ENCODE measurements at regions not wholly inside any gene's neighbourhood (a gene's known extent, or its start where the extent isn't known, plus 50 kb on each side); places are given as distances from the start of the nearest gene placed in this dataset.
"Not testable (repeated sequence)": the region's sequence is repeated elsewhere in the genome, so short reads cannot be mapped to it uniquely, and the experiment has no call there.

DNA sequence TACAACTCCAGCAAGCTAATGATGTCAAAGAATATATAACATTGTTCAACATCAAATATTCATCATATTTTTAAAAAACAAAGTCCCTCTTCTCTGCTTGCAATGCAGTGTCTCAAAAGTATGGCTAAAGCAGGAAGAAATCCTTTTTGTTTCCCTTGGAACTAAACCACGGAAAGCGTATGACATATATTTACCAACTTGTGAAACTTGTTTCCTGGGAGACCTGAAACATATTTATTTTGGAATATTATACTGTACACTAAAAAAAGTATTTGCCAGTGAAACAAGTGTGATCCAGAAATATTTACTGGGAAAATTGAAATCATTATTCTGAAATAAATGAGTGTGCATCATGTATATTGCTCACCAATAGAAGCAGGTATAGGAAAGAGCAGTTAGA lies 156.0 kb upstream of the ANKRD50 start:
- in situ Hi-C loops (cut with HindIII; ENCODE audit: low sequenced_read_pairs), result no loop called here
- DNase-seq (ENCODE audit: low spot score), result no peak

DNA sequence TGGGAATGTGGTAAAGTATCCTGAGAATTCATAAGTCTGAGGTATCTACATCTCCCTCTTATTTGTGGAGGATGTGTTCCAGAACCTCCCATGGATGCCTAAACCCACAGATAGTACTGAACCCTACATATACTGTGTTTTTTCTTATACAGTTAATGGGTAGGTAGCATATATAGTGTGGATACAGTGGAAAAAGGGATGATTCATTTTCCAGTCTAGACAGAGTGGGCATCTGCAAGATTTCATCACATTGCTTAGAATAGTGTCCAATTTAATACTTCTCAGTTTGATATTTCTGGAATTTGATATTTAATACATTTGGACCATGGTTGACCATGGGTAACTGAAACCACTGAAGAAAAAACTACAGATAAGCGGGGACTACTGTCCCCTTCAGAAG lies 155.0 kb upstream of the ANKRD50 start:
- no peak for DNase-seq (ENCODE audit: low spot score)
- in situ Hi-C loops (cut with HindIII; ENCODE audit: low sequenced_read_pairs), result no loop called here

DNA sequence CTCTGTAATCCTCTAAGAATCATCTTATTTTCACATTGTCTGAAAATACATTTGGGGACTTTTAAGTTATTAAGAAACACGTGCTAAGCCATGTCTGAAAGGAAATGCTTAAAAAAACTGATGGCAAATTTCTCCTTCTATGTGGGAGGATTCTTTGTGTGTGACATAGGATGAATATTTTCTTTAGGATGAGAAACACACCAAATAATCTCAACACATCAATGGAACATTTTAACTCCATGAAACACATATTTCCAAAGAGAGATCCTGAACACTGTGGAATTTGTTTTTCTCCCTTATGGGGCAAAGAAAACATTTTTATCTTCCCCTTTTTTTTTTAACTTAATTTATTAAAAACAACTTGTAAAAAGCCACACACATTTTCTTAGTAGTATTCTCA lies 153.8 kb upstream of the ANKRD50 start:
- in situ Hi-C loops (cut with HindIII; ENCODE audit: low sequenced_read_pairs), result no loop called here
- no peak for DNase-seq (ENCODE audit: low spot score)

DNA sequence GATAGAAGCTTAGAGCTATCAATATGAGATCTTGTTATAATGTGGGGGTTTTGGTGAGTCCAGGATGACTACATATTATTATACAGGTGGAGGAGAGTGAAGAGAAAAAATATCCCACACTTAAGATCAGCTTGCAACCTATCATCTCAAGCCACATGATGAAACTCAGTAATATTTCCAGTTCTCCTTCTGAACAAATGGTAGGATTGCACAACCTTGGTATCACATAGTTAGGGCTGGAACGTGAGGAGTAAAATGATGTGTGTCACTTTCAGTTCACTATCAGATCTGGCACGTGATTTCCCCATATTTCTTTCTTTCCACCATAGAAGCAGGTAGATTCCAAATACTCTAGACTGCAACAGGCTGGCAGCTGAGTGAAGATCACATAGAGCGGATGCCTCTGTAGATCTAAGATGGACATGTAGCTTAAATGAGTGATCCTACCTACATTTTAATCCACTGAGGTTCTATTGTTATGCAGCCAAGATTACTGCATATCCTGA lies 150.6 kb upstream of the ANKRD50 start:
- in situ Hi-C loops (cut with HindIII; ENCODE audit: low sequenced_read_pairs), result no loop called here
- no peak for DNase-seq (ENCODE audit: low spot score)

DNA sequence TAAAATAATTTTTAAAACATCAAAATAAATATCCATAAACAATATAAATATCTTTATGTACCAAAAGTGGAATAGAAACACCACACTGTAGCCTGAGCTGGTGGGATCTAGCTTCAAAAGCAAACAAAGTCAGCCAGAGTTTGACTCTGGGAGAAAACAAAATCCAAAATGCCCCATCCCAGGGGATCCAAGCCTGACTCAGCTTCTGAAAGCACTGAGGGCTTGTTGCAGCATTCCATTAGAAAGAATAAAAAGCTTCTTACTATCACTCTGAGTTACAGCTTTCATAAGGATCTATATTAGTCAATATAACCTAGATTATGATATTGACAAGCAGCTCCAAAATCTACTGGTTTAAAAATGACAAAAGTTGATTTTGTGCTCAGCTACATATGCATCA lies 149.7 kb upstream of the ANKRD50 start:
- DNase-seq (ENCODE audit: low spot score), result no peak
- in situ Hi-C loops (cut with HindIII; ENCODE audit: low sequenced_read_pairs), result no loop called here

DNA sequence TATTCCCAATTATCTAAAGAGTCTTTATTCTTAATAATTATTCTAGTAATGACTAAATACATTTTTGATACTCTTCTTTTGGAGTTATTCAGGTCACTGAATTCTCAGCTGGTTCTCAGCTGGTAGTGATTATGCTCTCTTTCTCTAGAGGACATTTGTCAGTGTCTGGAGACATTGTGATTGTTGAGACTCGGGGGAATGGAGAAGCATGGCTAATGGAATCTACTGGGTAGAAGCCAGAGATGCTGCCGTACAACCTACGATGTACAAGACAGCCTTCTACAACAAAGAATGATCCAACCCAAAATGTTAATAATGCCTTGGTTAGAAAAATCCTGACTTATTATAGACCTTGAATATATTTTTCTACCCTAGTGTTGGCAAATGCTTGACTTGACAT lies 149.2 kb upstream of the ANKRD50 start:
- in situ Hi-C loops (cut with HindIII; ENCODE audit: low sequenced_read_pairs), result no loop called here
- DNase-seq (ENCODE audit: low spot score), result no peak

DNA sequence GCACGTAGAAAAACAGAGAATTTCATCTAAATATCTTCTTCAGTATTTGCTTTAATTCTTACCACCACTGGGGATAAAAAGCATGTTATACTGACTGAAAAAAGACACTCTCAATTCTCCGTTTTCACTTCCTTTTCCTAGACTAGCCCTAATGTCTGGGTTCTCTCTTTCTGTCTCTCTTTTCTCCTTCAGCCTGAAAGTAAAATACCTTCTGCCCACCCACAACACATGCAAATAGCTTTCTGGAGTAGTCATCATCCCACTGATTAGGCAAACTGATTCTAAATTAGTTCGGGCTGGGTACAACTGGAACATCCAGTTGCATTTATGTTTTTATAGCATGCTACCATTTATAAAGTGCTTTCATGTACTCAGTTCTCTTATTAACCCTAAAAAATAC lies 142.4 kb upstream of the ANKRD50 start:
- in situ Hi-C loops (cut with HindIII; ENCODE audit: low sequenced_read_pairs), result no loop called here
- DNase-seq (ENCODE audit: low spot score), result no peak

DNA sequence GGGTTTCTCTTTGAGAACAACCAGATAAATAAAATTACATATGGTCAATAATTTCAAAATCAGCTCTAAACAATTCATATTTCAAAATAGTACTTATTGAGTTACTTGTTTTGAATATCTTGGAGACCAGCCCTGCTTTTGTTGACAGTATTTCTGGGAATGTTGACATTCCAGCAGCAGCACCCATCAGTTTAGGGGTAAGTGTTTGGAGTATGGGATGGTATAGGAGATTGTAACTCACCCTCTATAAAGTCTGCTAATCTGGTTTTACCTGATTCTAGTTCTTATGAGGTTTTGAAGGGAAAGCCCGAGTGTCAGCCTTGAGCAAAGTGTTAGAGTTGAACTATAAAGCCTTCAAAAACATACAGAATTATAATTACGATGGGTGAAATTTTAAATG lies 139.2 kb upstream of the ANKRD50 start:
- in situ Hi-C loops (cut with HindIII; ENCODE audit: low sequenced_read_pairs), result no loop called here
- DNase-seq (ENCODE audit: low spot score), result no peak

DNA sequence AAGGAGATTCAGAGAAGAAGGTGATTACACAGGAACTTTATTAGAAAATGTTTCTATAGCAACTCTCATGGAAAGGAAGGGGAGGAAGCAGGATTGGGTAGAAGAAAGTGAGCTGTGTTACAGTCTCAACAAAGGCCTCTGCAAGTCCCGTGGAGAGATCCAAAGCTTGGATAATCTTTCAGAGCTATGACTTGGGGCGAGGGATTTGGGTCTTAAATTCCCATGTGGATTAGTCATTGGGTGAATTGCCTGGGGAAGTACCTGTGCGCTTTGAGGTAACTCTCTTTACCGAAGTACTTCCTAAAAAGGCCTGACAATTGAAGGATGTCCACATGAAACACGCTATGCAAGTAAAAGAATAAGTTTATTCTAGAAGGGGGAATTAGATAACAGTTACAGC lies 133.8 kb upstream of the ANKRD50 start:
- no peak for DNase-seq (ENCODE audit: low spot score)
- in situ Hi-C loops (cut with HindIII; ENCODE audit: low sequenced_read_pairs), result no loop called here

DNA sequence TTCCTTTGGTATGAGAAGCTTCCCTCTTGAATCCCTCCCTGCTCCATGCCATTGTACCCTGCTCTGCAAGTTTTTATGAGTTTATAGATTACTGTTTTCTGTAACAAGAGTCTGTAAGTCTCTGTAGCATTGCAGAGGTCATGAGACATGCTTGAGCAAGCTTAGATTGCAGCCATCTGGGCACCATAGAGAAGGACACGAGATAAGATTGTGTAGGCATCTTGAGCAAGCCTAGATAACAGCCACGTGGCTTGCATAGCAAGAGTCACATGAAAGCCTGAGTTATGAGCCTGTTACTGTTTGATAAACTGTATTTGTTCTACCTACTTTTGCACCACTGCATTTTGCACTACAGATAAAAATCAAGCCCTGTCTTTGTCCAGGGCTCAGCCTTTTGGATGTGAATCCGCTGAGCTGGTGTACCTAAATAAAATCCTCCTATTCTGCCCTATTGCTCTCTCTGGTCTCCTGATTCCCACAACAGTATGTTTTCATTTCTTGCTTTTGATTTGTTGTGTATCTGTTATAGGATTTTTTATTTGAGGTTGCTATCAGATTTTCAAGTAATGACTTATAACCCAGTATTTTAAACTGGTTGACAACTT lies 127.4 kb upstream of the ANKRD50 start:
- in situ Hi-C loops (cut with HindIII; ENCODE audit: low sequenced_read_pairs), result no loop called here
- no peak for DNase-seq (ENCODE audit: low spot score)

DNA sequence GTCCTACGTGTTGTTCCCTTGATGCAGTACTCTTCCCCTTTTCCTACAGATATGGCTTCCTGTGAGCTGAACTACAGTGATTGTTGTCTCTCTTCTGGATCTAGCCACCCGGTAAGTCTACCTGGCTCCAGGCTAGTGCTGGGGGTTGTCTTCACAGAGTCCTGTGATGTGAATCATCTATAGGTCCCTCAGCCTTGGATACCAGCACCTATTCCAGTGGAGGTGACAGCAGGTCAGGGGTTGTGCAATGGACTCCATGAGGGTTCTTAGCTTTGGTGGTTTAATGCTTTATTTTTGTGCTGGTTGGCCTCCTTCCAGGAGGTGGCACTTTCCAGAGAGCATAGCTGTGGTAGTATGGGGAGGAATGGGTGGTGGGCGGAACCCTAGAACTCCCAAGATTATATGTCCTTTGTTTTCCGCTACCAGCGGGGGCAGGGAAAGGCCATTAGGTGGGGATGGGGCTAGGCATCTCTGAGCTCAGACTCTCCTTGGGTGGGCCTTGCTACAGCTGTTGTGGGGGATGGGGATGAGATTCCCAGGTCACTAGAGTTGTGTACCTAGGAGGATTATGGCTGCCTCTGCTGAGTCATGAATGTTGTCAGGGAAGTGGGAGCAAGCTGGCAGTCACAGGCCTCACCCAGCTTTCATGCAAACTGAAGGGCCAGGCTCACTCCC lies 121.4 kb upstream of the ANKRD50 start:
- no peak for DNase-seq (ENCODE audit: low spot score)
- in situ Hi-C loops (cut with HindIII; ENCODE audit: low sequenced_read_pairs), result no loop called here

DNA sequence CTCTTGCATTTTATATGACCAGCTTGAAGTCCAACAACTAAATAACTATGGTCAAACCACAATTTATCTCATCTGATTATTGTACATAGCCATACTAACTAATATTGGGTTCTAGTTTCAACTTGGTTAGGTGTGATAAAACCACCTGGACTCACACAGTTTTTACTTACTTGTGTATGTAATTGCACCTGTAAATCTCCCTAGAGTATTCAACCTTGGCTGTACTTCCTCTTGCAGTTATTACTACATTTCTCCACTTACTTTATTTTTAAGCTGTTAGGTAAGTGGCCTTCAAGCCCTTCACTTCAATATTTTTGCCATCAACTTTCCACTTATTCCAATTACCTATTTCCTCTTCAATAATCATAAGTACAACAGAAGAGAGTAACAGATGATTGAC lies 115.8 kb upstream of the ANKRD50 start:
- in situ Hi-C loops (cut with HindIII; ENCODE audit: low sequenced_read_pairs), result no loop called here
- no peak for DNase-seq (ENCODE audit: low spot score)

DNA sequence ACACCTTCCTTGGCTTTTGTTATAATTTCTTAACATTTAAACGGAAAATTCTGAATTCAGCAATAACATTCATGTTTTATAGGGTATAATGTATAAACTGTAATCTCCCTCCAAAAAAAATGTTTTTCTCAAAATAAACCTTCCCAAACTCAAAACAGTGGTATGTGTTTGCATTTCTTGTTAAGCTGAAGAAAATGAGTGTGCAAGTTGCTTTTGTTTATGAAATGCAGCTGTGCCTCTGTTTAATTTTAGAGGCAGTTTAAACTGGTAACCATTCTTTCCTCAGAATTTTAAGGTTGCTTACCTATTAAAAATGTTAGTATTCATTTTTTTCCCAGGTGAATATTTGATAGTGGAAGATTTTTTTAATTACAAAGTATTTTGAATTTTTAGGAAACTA lies 105.0 kb upstream of the ANKRD50 start:
- in situ Hi-C loops (cut with HindIII; ENCODE audit: low sequenced_read_pairs), result no loop called here
- DNase-seq (ENCODE audit: low spot score), result no peak

DNA sequence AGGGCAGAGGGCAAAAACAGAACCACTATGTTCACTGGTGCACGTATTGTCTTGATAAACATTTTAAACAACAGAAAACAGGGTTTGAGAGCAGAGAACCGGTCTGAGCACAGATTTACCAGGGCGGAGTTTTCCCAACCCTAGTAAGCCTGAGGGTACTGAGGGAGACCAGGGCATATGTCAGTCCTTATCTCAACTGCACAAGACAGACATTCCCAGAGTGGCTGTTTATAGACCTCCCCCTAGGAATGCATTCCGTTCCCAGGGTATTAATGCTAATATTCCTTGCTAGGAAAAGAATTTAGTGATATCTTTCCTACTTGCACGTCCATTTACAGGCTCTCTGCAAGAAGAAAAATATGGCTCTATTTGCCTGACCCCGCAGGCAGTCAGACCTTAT lies 99.7 kb upstream of the ANKRD50 start:
- in situ Hi-C loops (cut with HindIII; ENCODE audit: low sequenced_read_pairs); DNase-seq (ENCODE audit: low spot score): not testable (repeated sequence)

DNA sequence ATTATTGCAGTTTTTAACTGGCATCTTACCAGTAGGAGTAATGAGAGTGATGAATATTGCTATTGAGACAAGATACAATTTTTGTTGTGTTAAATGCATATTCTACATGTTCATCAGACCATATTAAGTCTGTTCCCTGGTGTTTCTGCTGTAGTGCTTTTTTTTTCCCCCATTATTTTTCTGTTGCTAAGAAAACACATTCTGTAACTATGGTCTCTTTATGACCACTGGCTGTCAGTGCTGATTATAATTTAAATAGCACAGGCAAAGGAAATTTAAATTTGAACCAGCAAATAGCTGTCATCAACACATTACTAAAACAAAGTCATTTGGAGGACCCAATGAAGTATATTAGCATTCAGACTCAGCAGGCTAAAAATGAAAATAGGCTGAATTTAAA lies 98.3 kb upstream of the ANKRD50 start:
- in situ Hi-C loops (cut with HindIII; ENCODE audit: low sequenced_read_pairs), result no loop called here

DNA sequence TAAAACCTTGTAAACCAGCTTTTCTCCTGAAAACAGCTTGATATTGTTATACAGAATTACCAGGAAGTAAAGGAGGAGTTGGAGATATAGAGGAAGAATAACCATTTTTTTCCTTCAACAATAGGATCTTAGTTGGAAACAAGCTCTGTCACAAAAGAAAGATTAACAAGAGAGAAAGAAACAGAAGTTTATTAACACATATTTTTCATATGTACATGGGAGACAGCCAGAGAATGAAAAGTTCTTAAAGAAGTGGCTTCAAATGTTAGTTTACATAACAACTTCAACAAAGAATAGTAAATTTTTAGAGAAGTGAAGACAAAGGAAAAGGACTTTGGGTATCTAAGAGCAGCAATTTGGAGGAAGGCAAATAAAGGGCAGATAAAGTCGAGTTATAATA lies 94.9 kb upstream of the ANKRD50 start:
- DNase-seq (ENCODE audit: low spot score), result no peak
- in situ Hi-C loops (cut with HindIII; ENCODE audit: low sequenced_read_pairs), result no loop called here

More for the DNA sequence above, 98.3 kb upstream of the ANKRD50 start:
- DNase-seq (ENCODE audit: low spot score), result no peak

DNA sequence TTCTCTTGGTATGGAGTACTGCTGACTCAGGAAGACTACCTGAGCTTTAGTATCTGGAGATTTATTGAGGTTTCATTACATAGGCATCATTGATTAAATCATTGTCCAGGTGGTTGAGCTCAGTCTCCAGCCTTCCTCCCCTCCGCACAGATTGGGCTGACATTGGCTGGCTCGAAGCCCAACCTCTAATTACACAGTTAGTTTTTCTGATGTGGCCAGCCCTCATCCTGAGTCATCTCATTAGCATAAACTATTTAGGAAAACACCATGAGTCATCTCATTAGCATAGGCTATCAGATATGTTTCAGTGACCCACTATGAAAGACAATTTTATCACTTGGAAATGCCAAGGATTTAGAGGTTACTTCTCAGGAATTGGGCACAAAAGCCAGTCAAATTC lies 93.9 kb upstream of the ANKRD50 start:
- DNase-seq (ENCODE audit: low spot score), result no peak
- in situ Hi-C loops (cut with HindIII; ENCODE audit: low sequenced_read_pairs), result no loop called here

DNA sequence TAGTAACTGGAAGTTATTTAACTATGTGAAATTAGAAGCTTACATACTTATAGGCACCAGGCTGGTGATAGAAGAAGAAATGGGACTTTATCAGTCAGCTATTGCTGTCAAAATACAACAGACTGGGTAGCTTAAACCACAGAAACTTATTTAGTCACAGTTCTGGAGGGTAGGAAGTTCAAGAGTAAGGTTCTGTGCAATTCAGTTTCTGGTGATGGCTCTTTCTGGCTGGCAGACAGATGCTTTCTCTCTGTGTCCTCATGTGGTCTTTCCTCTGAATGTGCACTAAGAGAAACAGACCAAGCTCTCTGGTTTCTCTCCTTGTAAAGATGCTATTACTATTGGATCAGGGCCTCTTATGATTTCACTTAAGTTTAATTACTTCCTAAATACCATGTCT lies 92.1 kb upstream of the ANKRD50 start:
- DNase-seq (ENCODE audit: low spot score), result no peak
- in situ Hi-C loops (cut with HindIII; ENCODE audit: low sequenced_read_pairs), result no loop called here

DNA sequence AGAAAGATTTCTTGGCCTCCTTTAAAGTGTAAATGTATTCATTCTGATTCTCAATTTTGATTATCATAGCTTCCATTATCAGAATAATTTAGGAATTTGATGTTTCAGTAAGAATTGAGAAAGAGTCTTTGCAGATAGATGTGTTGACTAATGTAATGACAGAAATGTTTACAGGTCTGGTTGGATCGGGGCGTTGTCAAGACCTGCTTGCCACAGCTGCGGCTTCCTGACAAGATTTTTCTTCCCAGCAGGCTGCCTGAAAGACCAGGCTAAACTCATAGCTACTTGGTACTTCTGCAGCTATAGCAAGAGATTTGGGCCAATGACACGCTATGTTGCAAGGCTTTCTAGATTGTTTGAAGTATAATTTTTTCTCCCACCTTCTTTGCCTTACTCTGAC lies 91.5 kb upstream of the ANKRD50 start:
- DNase-seq (ENCODE audit: low spot score), result no peak
- in situ Hi-C loops (cut with HindIII; ENCODE audit: low sequenced_read_pairs), result no loop called here

DNA sequence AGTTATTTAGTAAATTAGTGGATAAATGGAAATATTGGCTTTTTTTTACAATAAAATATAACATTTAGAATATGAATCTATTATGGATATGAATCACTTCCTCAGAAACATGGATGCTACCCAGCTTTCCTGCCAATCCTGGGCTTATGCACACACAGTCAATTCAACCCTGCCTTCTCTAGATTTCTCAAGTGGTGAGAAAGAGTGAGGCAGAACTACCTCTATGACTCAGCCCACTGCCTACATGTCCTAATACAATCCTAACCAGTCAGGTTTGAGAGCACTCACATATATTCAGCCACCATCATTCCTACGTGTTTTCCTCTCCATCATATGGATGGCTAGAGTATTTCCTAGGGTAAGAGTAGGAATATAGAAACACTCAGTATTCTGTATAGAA lies 91.1 kb upstream of the ANKRD50 start:
- in situ Hi-C loops (cut with HindIII; ENCODE audit: low sequenced_read_pairs), result no loop called here

DNA sequence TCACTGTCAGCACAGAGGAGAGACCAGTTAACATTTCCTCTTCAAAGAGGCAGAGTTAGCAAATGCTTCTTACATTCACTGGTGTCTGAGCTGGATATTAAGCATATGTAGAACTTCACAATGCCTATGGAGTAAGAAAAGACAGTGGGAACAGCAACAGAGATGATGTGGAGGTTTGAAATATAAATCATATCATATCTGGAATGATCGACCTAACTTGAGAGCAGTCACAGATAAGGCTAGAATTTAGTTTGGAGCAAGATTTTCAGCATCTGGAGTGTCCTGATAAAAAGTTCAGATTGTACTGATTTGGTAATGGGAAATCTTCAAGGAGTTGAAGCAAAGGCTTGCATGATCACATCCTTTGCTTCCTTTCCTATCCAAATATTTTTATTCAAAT lies 90.5 kb upstream of the ANKRD50 start:
- DNase-seq (ENCODE audit: low spot score), result no peak
- in situ Hi-C loops (cut with HindIII; ENCODE audit: low sequenced_read_pairs), result no loop called here

More for the DNA sequence above, 91.1 kb upstream of the ANKRD50 start:
- DNase-seq (ENCODE audit: low spot score), result no peak

Measured in G401 (cell line).